GM23338 (cell line): ENCODE measurements at regions not wholly inside any gene's neighbourhood (a gene's known extent, or its start where the extent isn't known, plus 50 kb on each side); places are given as distances from the start of the nearest gene placed in this dataset.

Experiments
- ATAC-seq: fragments of 200-7000 bp; cut with Tn5 transposase; 3 replicates; pipeline ENCODE4 v1.9.1; 2020
- DNase-seq: peaks from one replicate; pipeline ENCODE4 v3.0.0-alpha.2; 2015; ENCODE audit warnings: low spot score
- H2AFZ ChIP-seq: fragments of 200-600 bp; sonication (generic); 2 replicates; pipeline ENCODE4 v1.8.0; 2016; ENCODE audit warnings: antibody characterized with exemption, mild to moderate bottlenecking, moderate library complexity
- H3F3A ChIP-seq: fragments of 200-600 bp; sonication (generic); replicated peaks from 2 replicates; pipeline ENCODE4 v1.8.0; 2017; ENCODE audit warnings: antibody characterized with exemption, mixed run types, low read depth
- H3K27ac ChIP-seq: fragments of 200-600 bp; sonication (generic); 2 replicates; pipeline ENCODE4 v1.6.1; 2016; ENCODE audit warnings: low read depth
- H3K27me3 ChIP-seq: fragments of 200-600 bp; sonication (generic); 2 replicates; pipeline ENCODE4 v1.8.0; 2016; ENCODE audit warnings: mild to moderate bottlenecking, mixed run types, moderate library complexity; ENCODE audit not compliant: insufficient read depth
- H3K36me3 ChIP-seq: fragments of 200-600 bp; sonication (generic); 2 replicates; pipeline ENCODE4 v1.8.0; 2016; ENCODE audit warnings: mild to moderate bottlenecking; ENCODE audit not compliant: insufficient read depth
- H3K4me1 ChIP-seq: fragments of 200-600 bp; sonication (generic); 2 replicates; pipeline ENCODE4 v1.8.0; 2016; ENCODE audit warnings: mild to moderate bottlenecking, moderate library complexity; ENCODE audit not compliant: insufficient read depth
- H3K4me2 ChIP-seq: fragments of 200-600 bp; sonication (generic); 2 replicates; pipeline ENCODE4 v1.7.1; 2017; ENCODE audit warnings: mixed run types
- H3K4me3 ChIP-seq: fragments of 200-600 bp; sonication (generic); 2 replicates; pipeline ENCODE4 v1.6.1; 2016; ENCODE audit warnings: mixed run types
- H3K79me2 ChIP-seq: fragments of 200-600 bp; sonication (generic); replicated peaks from 2 replicates; pipeline ENCODE4 v1.8.0; 2017; ENCODE audit warnings: mild to moderate bottlenecking; ENCODE audit not compliant: insufficient read depth
- H3K9me2 ChIP-seq: fragments of 200-600 bp; sonication (generic); 2 replicates; pipeline ENCODE4 v1.8.0; 2017; ENCODE audit not compliant: insufficient read depth
- H4K20me1 ChIP-seq: fragments of 200-600 bp; sonication (generic); replicated peaks from 2 replicates; pipeline ENCODE4 v1.8.0; 2017; ENCODE audit warnings: mild to moderate bottlenecking; ENCODE audit not compliant: insufficient read depth
- H3K27ac Mint-ChIP-seq: 2 replicates; pipeline ENCODE4 v1.8.0; 2020; ENCODE audit warnings: inconsistent platforms, mild to moderate bottlenecking, moderate library complexity, mixed read lengths
- H3K27me3 Mint-ChIP-seq: 3 replicates; pipeline ENCODE4 v1.8.0; 2022; ENCODE audit warnings: low read depth, mild to moderate bottlenecking, moderate library complexity, mixed read lengths, inconsistent platforms; ENCODE audit not compliant: insufficient read depth, poor library complexity
- H3K36me3 Mint-ChIP-seq: 3 replicates; pipeline ENCODE4 v1.8.0; 2021; ENCODE audit warnings: low read depth, mild to moderate bottlenecking, inconsistent platforms, moderate library complexity, mixed read lengths
- H3K4me1 Mint-ChIP-seq: 3 replicates; pipeline ENCODE4 v1.8.0; 2020; ENCODE audit warnings: mild to moderate bottlenecking, inconsistent platforms, mixed read lengths
- H3K4me3 Mint-ChIP-seq: 3 replicates; pipeline ENCODE4 v1.8.0; 2021; ENCODE audit warnings: moderate library complexity, mild to moderate bottlenecking, inconsistent platforms, mixed read lengths
- H3K9me3 Mint-ChIP-seq: 3 replicates; pipeline ENCODE4 v1.8.0; 2020; ENCODE audit warnings: moderate library complexity, mild to moderate bottlenecking, inconsistent platforms, mixed read lengths
- EZH2 ChIP-seq: fragments of 200-600 bp; sonication (generic); IDR thresholded peaks from one replicate; pipeline ENCODE4 v1.8.0; 2017; ENCODE audit warnings: antibody characterized with exemption, mild to moderate bottlenecking, low read depth; ENCODE audit not compliant: unreplicated experiment
- EZH2phosphoT487 ChIP-seq: fragments of 200-600 bp; sonication (generic); IDR thresholded peaks from one replicate; pipeline ENCODE4 v1.8.1; 2018; ENCODE audit warnings: antibody characterized with exemption; ENCODE audit not compliant: unreplicated experiment
- JUNB ChIP-seq: IDR thresholded peaks from one replicate; pipeline ENCODE4 v1.6.1; 2016; ENCODE audit warnings: antibody characterized with exemption; ENCODE audit not compliant: unreplicated experiment
- NANOG ChIP-seq: IDR thresholded peaks from 2 replicates; pipeline ENCODE4 v1.6.1; 2016; ENCODE audit warnings: antibody characterized with exemption, borderline replicate concordance
- POLR2AphosphoS5 ChIP-seq: IDR thresholded peaks from 2 replicates; pipeline ENCODE4 v1.6.1; 2016; ENCODE audit warnings: antibody characterized with exemption, low read depth
- STAT1 ChIP-seq: IDR thresholded peaks from one replicate; pipeline ENCODE4 v1.6.1; 2016; ENCODE audit warnings: antibody characterized with exemption; ENCODE audit not compliant: unreplicated experiment
- ZNF114 ChIP-seq: fragments of 250-450 bp; sonication (Bioruptor Pico); IDR thresholded peaks from 2 replicates; pipeline ENCODE4 v1.5.0; 2020; ENCODE audit warnings: mild to moderate bottlenecking, moderate library complexity
- ZNF331 ChIP-seq: fragments of 250-450 bp; sonication (Bioruptor Pico); IDR thresholded peaks from 2 replicates; pipeline ENCODE4 v1.5.0; 2020; ENCODE audit warnings: low read depth, mild to moderate bottlenecking, moderate library complexity
- TF ChIP-seq, protein P1 (sequence below): IDR thresholded peaks from 2 replicates; pipeline ENCODE4 v1.6.1; 2016; ENCODE audit warnings: antibody characterized with exemption
- TF ChIP-seq, protein P2 (sequence below): fragments of 250-450 bp; sonication (Bioruptor Pico); IDR thresholded peaks from 2 replicates; pipeline ENCODE4 v1.5.0; 2020; ENCODE audit warnings: mild to moderate bottlenecking, moderate library complexity

DNA sequence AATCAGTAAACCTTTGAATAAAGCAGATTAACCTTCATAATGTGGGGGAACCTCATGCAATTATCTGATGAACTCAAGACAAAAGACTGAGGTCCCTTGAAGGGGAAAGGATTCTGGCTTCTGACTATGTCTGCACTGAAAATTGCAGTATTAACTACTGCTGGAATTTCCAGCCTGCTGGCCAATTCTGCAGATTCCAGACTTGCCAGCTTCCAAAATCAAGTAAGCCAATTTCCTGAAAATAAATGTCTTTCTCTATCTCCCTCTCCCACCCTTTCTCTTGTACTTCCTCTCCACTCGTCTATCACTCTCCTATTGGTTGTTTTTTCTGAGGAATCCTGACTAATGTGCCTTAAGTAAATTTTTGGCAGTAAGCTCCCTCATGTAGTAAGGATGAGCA is 1479.9 kb upstream of the PRR20A start:
- DNase-seq (peak; percentile 14), ATAC-seq (peak; percentile 42)
- Mint-ChIP-seq H3K4me3 (peak overlapping the region; percentile 81; the same call in 2 of the 3 replicates), H3K4me1 (peaks cover 52% of the 10 kb centered on the region), H3K9me3 (peaks cover 29% of the 10 kb centered on the region), H3K27me3 (peaks cover 17% of the 10 kb centered on the region), H3K27ac (peak overlapping the region; percentile 70), H3K36me3 (peaks cover 85% of the 10 kb centered on the region)
- Histone ChIP-seq H3K9me2 (no peaks in the 10 kb centered on the region), H3K36me3 (no peaks in the 10 kb centered on the region), H3K4me1 (peaks cover 22% of the 10 kb centered on the region), H3F3A (0 out of 2 replicates have a peak, but pooled peaks cover 2% of the 10 kb centered on the region), H3K4me3 (peak overlapping the region; percentile 54), H2AFZ (no peak overlapping the region), H3K79me2 (peaks cover 57% of the 10 kb centered on the region), H4K20me1 (no peaks in the 10 kb centered on the region), H3K27me3 (no peaks in the 10 kb centered on the region), H3K27ac (peak overlapping the region; percentile 96), H3K4me2 (peak overlapping the region; percentile 44)
- TF ChIP-seq POLR2AphosphoS5: no peak
- TF ChIP-seq ZNF114 (CRISPR knock-in tag): no peak
- no peak for TF ChIP-seq ZNF331
- TF ChIP-seq EZH2phosphoT487: no peak
- no peak for TF ChIP-seq STAT1
- TF ChIP-seq, protein P1, sequence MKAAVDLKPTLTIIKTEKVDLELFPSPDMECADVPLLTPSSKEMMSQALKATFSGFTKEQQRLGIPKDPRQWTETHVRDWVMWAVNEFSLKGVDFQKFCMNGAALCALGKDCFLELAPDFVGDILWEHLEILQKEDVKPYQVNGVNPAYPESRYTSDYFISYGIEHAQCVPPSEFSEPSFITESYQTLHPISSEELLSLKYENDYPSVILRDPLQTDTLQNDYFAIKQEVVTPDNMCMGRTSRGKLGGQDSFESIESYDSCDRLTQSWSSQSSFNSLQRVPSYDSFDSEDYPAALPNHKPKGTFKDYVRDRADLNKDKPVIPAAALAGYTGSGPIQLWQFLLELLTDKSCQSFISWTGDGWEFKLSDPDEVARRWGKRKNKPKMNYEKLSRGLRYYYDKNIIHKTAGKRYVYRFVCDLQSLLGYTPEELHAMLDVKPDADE: no peak
- no peak for TF ChIP-seq EZH2
- TF ChIP-seq JUNB: no peak
- no peak for TF ChIP-seq NANOG
- TF ChIP-seq, protein P2, sequence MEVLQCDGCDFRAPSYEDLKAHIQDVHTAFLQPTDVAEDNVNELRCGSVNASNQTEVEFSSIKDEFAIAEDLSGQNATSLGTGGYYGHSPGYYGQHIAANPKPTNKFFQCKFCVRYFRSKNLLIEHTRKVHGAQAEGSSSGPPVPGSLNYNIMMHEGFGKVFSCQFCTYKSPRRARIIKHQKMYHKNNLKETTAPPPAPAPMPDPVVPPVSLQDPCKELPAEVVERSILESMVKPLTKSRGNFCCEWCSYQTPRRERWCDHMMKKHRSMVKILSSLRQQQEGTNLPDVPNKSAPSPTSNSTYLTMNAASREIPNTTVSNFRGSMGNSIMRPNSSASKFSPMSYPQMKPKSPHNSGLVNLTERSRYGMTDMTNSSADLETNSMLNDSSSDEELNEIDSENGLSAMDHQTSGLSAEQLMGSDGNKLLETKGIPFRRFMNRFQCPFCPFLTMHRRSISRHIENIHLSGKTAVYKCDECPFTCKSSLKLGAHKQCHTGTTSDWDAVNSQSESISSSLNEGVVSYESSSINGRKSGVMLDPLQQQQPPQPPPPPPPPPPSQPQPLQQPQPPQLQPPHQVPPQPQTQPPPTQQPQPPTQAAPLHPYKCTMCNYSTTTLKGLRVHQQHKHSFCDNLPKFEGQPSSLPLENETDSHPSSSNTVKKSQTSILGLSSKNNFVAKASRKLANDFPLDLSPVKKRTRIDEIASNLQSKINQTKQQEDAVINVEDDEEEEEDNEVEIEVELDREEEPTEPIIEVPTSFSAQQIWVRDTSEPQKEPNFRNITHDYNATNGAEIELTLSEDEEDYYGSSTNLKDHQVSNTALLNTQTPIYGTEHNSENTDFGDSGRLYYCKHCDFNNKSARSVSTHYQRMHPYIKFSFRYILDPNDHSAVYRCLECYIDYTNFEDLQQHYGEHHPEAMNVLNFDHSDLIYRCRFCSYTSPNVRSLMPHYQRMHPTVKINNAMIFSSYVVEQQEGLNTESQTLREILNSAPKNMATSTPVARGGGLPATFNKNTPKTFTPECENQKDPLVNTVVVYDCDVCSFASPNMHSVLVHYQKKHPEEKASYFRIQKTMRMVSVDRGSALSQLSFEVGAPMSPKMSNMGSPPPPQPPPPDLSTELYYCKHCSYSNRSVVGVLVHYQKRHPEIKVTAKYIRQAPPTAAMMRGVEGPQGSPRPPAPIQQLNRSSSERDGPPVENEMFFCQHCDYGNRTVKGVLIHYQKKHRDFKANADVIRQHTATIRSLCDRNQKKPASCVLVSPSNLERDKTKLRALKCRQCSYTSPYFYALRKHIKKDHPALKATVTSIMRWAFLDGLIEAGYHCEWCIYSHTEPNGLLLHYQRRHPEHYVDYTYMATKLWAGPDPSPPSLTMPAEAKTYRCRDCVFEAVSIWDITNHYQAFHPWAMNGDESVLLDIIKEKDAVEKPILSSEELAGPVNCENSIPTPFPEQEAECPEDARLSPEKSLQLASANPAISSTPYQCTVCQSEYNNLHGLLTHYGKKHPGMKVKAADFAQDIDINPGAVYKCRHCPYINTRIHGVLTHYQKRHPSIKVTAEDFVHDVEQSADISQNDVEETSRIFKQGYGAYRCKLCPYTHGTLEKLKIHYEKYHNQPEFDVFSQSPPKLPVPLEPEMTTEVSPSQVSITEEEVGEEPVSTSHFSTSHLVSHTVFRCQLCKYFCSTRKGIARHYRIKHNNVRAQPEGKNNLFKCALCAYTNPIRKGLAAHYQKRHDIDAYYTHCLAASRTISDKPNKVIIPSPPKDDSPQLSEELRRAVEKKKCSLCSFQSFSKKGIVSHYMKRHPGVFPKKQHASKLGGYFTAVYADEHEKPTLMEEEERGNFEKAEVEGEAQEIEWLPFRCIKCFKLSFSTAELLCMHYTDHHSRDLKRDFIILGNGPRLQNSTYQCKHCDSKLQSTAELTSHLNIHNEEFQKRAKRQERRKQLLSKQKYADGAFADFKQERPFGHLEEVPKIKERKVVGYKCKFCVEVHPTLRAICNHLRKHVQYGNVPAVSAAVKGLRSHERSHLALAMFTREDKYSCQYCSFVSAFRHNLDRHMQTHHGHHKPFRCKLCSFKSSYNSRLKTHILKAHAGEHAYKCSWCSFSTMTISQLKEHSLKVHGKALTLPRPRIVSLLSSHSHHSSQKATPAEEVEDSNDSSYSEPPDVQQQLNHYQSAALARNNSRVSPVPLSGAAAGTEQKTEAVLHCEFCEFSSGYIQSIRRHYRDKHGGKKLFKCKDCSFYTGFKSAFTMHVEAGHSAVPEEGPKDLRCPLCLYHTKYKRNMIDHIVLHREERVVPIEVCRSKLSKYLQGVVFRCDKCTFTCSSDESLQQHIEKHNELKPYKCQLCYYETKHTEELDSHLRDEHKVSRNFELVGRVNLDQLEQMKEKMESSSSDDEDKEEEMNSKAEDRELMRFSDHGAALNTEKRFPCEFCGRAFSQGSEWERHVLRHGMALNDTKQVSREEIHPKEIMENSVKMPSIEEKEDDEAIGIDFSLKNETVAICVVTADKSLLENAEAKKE: no peak
